ENCODE measurements at regions not wholly inside any gene's neighbourhood (a gene's known extent, or its start where the extent isn't known, plus 50 kb on each side); places are given as distances from the start of the nearest gene placed in this dataset.

- no peak for TF ChIP-seq POLR2A (IDR thresholded peaks at IDR 0.05)
- TF ChIP-seq CTCF (IDR thresholded peaks at IDR 0.05) = no peak
Observed at GRCh38 chr1:4959216-4959615, 304.8 kb downstream of the AJAP1 start.
